Left lung (tissue), 4 donors: ENCODE measurements at regions not wholly inside any gene's neighbourhood (a gene's known extent, or its start where the extent isn't known, plus 50 kb on each side); places are given as distances from the start of the nearest gene placed in this dataset.
A peak's percentile ranks its signal among the peaks of the same experiment; 100 is the strongest.

Source experiments
- ATAC-seq: fragments of 200-7000 bp; cut with Tn5 transposase; one replicate; pipeline ENCODE4 v1.9.1; 2020; ENCODE audit warnings: moderate library complexity
- DNase-seq, 4 donors: peaks; one replicate each; pipeline ENCODE4 v3.0.0-alpha.2; 2013 to 2020
- H3K27ac ChIP-seq, 2 donors: fragments of 200-600 bp; sonication (generic) in 1 of 2; one replicate each; pipeline versions ENCODE4 v1.5.0 to v1.8.0; 2020 to 2021
- H3K27me3 ChIP-seq, 2 donors: fragments of 200-600 bp; sonication (generic) in 1 of 2; one replicate each; pipeline versions ENCODE4 v1.5.0 to v1.8.0; 2020 to 2021
- H3K36me3 ChIP-seq, 2 donors: fragments of 200-600 bp; sonication (generic) in 1 of 2; one replicate each; pipeline versions ENCODE4 v1.5.0 to v1.8.0; 2020 to 2021
- H3K4me1 ChIP-seq, 2 donors: fragments of 200-600 bp; one replicate each; pipeline ENCODE4 v1.8.0; 2021
- H3K4me3 ChIP-seq, 2 donors: fragments of 200-600 bp; sonication (generic) in 1 of 2; one replicate each; pipeline versions ENCODE4 v1.5.0 to v1.8.0; 2020 to 2021; ENCODE audit warnings: mild to moderate bottlenecking in 1 of 2
- H3K9me3 ChIP-seq, 2 donors: fragments of 200-600 bp; sonication (generic) in 1 of 2; one replicate each; pipeline versions ENCODE4 v1.5.0 to v1.8.0; 2020 to 2021
- intact Hi-C, 2 donors: fragments of 100-400 bp; cut with DNase I; formaldehyde crosslinking; loops; one replicate each; pipeline versions ENCODE4 v1.11.2 to v1.14.2; 2022
- TF ChIP-seq, protein P1 (sequence below), 2 donors: fragments of 200-600 bp; sonication (generic) in 1 of 2; IDR thresholded peaks; one replicate each; pipeline versions ENCODE4 v1.5.0 to v1.8.0; 2021; ENCODE audit warnings: antibody characterized with exemption in 2 of 2
- donor health status: DM: no; HTN: yes; CAD: no.
- donor health status: DM: no; HTN: no; CAD: no.

- no peaks in the 10 kb centered on the region for H3K36me3 ChIP-seq
- no peaks in the 10 kb centered on the region for H3K9me3 ChIP-seq
- no peak overlapping the region for H3K4me3 ChIP-seq
- intact Hi-C loops = no loop called here
- TF ChIP-seq, protein P1, sequence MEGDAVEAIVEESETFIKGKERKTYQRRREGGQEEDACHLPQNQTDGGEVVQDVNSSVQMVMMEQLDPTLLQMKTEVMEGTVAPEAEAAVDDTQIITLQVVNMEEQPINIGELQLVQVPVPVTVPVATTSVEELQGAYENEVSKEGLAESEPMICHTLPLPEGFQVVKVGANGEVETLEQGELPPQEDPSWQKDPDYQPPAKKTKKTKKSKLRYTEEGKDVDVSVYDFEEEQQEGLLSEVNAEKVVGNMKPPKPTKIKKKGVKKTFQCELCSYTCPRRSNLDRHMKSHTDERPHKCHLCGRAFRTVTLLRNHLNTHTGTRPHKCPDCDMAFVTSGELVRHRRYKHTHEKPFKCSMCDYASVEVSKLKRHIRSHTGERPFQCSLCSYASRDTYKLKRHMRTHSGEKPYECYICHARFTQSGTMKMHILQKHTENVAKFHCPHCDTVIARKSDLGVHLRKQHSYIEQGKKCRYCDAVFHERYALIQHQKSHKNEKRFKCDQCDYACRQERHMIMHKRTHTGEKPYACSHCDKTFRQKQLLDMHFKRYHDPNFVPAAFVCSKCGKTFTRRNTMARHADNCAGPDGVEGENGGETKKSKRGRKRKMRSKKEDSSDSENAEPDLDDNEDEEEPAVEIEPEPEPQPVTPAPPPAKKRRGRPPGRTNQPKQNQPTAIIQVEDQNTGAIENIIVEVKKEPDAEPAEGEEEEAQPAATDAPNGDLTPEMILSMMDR (IDR thresholded peaks at IDR 0.05) = no peak
- no peak for ATAC-seq
- DNase-seq = peak in 2 of 4 donors; percentile 8 to 10
- no peaks in the 10 kb centered on the region for H3K27me3 ChIP-seq
- no peak overlapping the region for H3K27ac ChIP-seq
- H3K4me1 ChIP-seq = no peaks in the 10 kb centered on the region
Measured at GRCh38 chr5:165304193-165304827, 1798.9 kb downstream of the MAT2B start.

DNA sequence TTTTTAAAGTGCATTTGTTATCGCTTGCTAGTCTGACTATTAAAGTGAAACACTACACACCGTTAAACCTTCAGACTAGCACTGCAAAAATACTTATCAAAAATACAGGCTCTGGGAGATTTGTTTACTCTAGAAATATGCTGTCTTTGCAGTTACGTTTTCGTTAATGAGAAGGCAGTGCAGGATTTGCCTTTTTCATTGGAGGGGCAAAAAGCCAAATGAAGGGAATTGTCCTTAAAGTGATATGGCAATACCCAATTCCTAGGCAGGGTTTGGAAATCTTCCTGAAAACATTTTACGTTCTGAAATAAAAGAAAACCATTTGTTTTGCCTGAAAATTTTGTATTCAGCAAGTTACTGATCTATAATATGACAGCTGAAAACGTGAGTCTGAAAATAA lies 1800.2 kb downstream of the MAT2B start:
- TF ChIP-seq, protein P1 (IDR thresholded peaks at IDR 0.05) = no peak
- Histone ChIP-seq H3K27ac (no peak overlapping the region), H3K9me3 (no peaks in the 10 kb centered on the region), H3K36me3 (no peaks in the 10 kb centered on the region), H3K4me3 (no peak overlapping the region), H3K27me3 (no peaks in the 10 kb centered on the region), H3K4me1 (no peaks in the 10 kb centered on the region)
- ATAC-seq = no peak
- DNase-seq = peak in 2 of 4 donors; percentile 17 to 43
- intact Hi-C loops = no loop called here

GRCh38 chr5:165309446-165309845 lies 1804.0 kb downstream of the MAT2B start:
- H3K4me1 ChIP-seq = no peaks in the 10 kb centered on the region
- H3K9me3 ChIP-seq = no peaks in the 10 kb centered on the region
- TF ChIP-seq, protein P1 (IDR thresholded peaks at IDR 0.05) = no peak
- intact Hi-C loops = no loop called here
- no peaks in the 10 kb centered on the region for H3K36me3 ChIP-seq
- no peak for DNase-seq
- H3K27me3 ChIP-seq = no peaks in the 10 kb centered on the region
- H3K4me3 ChIP-seq = no peak overlapping the region
- H3K27ac ChIP-seq = no peak overlapping the region
- ATAC-seq = no peak

DNA sequence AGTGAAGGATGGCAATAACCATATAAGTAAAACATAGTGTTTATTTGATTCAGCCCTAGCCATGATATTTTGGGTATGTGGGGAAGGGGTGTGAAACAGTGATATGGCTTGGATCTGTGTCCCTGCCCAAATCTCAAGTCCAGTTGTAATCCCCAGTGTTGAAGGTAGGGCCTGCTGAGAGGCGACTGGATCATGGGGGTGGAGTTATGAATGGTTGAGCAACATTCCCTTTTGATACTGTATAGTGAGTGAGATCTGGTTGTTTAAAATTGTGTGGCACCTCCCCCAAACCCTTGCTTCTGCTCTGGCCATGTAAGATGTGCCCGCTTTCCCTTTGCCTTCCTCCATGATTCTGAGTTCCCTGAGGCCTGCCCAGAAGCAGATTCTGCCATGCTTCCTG lies 1804.6 kb downstream of the MAT2B start:
- Histone ChIP-seq H3K27me3 (no peaks in the 10 kb centered on the region), H3K36me3 (no peaks in the 10 kb centered on the region), H3K9me3 (no peaks in the 10 kb centered on the region), H3K27ac (no peak overlapping the region), H3K4me1 (no peaks in the 10 kb centered on the region), H3K4me3 (no peak overlapping the region)
- DNase-seq (no peak), ATAC-seq (no peak)
- intact Hi-C loops = no loop called here
- TF ChIP-seq, protein P1 (IDR thresholded peaks at IDR 0.05) = no peak

DNA sequence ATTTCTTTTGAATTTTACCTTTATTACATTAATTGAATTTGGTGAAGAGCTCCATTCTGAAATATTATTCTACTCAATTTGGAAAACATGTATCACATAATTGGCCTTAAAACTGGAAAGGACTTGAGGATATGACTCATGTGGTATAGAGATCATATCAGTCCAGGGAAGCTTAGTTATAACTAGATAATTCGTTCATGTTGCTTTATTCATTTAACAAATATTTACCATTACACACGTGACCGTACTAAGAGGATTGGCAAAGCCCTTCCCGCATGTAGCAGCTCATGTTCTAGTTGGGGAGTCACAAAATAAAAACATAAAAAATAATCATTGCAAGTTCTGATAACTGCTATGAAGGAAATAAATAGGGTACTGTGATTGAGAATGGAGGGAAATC lies 1816.5 kb downstream of the MAT2B start:
- peaks cover 0 to 13% of the 10 kb centered on the region in 2 donors for H3K9me3 ChIP-seq
- H3K27me3 ChIP-seq = no peaks in the 10 kb centered on the region
- ATAC-seq = no peak
- H3K4me1 ChIP-seq = no peaks in the 10 kb centered on the region
- no peak for DNase-seq
- no peaks in the 10 kb centered on the region for H3K36me3 ChIP-seq
- no peak overlapping the region for H3K27ac ChIP-seq
- intact Hi-C loops = no loop called here
- no peak overlapping the region for H3K4me3 ChIP-seq
- TF ChIP-seq, protein P1 (IDR thresholded peaks at IDR 0.05) = no peak
